ENCODE measurements at regions not wholly inside any gene's neighbourhood (a gene's known extent, or its start where the extent isn't known, plus 50 kb on each side); places are given as distances from the start of the nearest gene placed in this dataset.

- Histone ChIP-seq H3F3A (ENCODE audit: insufficient read depth, low read length, poor library complexity, severe bottlenecking) (no peaks in the 10 kb centered on the region), H4K20me1 (ENCODE audit: insufficient read depth) (no peaks in the 10 kb centered on the region), H3K36me3 (ENCODE audit: insufficient read depth, low read length) (no peaks in the 10 kb centered on the region), H3K9ac (ENCODE audit: low read length) (no peak overlapping the region), H3K9me2 (ENCODE audit: insufficient read depth, low read length) (no peaks in the 10 kb centered on the region), H3K4me2 (ENCODE audit: low read length) (no peak overlapping the region), H2AFZ (ENCODE audit: low read depth, low read length) (no peak overlapping the region), H3K4me3 (ENCODE audit: low read length) (no peak overlapping the region), H3K79me2 (replicated peaks; ENCODE audit: insufficient read depth, low read length) (no peaks in the 10 kb centered on the region), H3K27ac (ENCODE audit: low read length) (no peak overlapping the region), H3K27me3 (ENCODE audit: insufficient read depth, low read depth, low read length) (no peaks in the 10 kb centered on the region), H3K9me3 (ENCODE audit: low read length) (no peaks in the 10 kb centered on the region)
- TF ChIP-seq MXI1 (conservative IDR thresholded peaks at IDR 0.05; ENCODE audit: poor library complexity, severe bottlenecking) (no peak), TAF1 (IDR thresholded peaks at IDR 0.05; ENCODE audit: low read depth) (no peak), POLR2AphosphoS5 (IDR thresholded peaks at IDR 0.05) (no peak), EP300 (conservative IDR thresholded peaks at IDR 0.05; ENCODE audit: poor library complexity, severe bottlenecking) (no peak), RAD21 (conservative IDR thresholded peaks at IDR 0.05) (no peak), EZH2 (IDR thresholded peaks at IDR 0.05; ENCODE audit: borderline replicate concordance, insufficient read depth, low read length, poor library complexity, severe bottlenecking) (no peak), SMC3 (conservative IDR thresholded peaks at IDR 0.05; ENCODE audit: poor library complexity) (no peak)
- TF ChIP-seq, protein P1, sequence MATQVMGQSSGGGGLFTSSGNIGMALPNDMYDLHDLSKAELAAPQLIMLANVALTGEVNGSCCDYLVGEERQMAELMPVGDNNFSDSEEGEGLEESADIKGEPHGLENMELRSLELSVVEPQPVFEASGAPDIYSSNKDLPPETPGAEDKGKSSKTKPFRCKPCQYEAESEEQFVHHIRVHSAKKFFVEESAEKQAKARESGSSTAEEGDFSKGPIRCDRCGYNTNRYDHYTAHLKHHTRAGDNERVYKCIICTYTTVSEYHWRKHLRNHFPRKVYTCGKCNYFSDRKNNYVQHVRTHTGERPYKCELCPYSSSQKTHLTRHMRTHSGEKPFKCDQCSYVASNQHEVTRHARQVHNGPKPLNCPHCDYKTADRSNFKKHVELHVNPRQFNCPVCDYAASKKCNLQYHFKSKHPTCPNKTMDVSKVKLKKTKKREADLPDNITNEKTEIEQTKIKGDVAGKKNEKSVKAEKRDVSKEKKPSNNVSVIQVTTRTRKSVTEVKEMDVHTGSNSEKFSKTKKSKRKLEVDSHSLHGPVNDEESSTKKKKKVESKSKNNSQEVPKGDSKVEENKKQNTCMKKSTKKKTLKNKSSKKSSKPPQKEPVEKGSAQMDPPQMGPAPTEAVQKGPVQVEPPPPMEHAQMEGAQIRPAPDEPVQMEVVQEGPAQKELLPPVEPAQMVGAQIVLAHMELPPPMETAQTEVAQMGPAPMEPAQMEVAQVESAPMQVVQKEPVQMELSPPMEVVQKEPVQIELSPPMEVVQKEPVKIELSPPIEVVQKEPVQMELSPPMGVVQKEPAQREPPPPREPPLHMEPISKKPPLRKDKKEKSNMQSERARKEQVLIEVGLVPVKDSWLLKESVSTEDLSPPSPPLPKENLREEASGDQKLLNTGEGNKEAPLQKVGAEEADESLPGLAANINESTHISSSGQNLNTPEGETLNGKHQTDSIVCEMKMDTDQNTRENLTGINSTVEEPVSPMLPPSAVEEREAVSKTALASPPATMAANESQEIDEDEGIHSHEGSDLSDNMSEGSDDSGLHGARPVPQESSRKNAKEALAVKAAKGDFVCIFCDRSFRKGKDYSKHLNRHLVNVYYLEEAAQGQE (IDR thresholded peaks at IDR 0.05; ENCODE audit: borderline replicate concordance), result no peak
- TF ChIP-seq, protein P2, sequence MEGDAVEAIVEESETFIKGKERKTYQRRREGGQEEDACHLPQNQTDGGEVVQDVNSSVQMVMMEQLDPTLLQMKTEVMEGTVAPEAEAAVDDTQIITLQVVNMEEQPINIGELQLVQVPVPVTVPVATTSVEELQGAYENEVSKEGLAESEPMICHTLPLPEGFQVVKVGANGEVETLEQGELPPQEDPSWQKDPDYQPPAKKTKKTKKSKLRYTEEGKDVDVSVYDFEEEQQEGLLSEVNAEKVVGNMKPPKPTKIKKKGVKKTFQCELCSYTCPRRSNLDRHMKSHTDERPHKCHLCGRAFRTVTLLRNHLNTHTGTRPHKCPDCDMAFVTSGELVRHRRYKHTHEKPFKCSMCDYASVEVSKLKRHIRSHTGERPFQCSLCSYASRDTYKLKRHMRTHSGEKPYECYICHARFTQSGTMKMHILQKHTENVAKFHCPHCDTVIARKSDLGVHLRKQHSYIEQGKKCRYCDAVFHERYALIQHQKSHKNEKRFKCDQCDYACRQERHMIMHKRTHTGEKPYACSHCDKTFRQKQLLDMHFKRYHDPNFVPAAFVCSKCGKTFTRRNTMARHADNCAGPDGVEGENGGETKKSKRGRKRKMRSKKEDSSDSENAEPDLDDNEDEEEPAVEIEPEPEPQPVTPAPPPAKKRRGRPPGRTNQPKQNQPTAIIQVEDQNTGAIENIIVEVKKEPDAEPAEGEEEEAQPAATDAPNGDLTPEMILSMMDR (IDR thresholded peaks at IDR 0.05; ENCODE audit: poor library complexity, severe bottlenecking), result no peak
Measured at GRCh38 chr2:16079637-16080036, 139.3 kb downstream of the MYCN start.

DNA sequence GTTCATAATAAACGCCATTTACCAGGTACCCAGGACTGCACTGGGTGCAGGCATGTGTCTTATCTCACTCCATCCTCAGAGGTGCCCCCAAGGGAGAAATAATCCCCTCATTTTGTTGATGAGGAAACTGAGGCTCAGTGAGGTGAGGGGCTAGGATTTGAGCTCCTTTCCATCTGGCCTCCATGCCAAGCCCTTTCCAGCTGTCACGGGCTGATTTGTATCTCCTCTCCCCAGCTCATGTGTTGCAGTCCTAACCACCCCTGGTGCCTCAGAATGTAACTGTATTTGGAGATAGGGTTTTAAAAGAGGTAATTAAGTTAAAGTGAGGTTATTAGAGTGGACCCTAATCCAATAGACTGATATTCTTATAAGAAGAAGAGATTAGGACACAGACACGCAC is 137.3 kb downstream of the MYCN start:
- Histone ChIP-seq H3K36me3 (ENCODE audit: insufficient read depth, low read length) (no peaks in the 10 kb centered on the region), H3K9me2 (ENCODE audit: insufficient read depth, low read length) (no peaks in the 10 kb centered on the region), H3K79me2 (replicated peaks; ENCODE audit: insufficient read depth, low read length) (no peaks in the 10 kb centered on the region), H3K9ac (ENCODE audit: low read length) (no peak overlapping the region), H3K4me2 (ENCODE audit: low read length) (no peak overlapping the region), H3K27ac (ENCODE audit: low read length) (no peak overlapping the region), H3K9me3 (ENCODE audit: low read length) (no peaks in the 10 kb centered on the region), H2AFZ (ENCODE audit: low read depth, low read length) (no peak overlapping the region), H4K20me1 (ENCODE audit: insufficient read depth) (no peaks in the 10 kb centered on the region), H3K4me3 (ENCODE audit: low read length) (no peak overlapping the region), H3F3A (ENCODE audit: insufficient read depth, low read length, poor library complexity, severe bottlenecking) (no peaks in the 10 kb centered on the region), H3K27me3 (ENCODE audit: insufficient read depth, low read depth, low read length) (no peaks in the 10 kb centered on the region)
- TF ChIP-seq, protein P1 (IDR thresholded peaks at IDR 0.05; ENCODE audit: borderline replicate concordance), result no peak
- TF ChIP-seq, protein P2 (IDR thresholded peaks at IDR 0.05; ENCODE audit: poor library complexity, severe bottlenecking), result no peak
- TF ChIP-seq EP300 (conservative IDR thresholded peaks at IDR 0.05; ENCODE audit: poor library complexity, severe bottlenecking) (no peak), SMC3 (conservative IDR thresholded peaks at IDR 0.05; ENCODE audit: poor library complexity) (no peak), POLR2AphosphoS5 (IDR thresholded peaks at IDR 0.05) (no peak), RAD21 (conservative IDR thresholded peaks at IDR 0.05) (no peak), MXI1 (conservative IDR thresholded peaks at IDR 0.05; ENCODE audit: poor library complexity, severe bottlenecking) (no peak), EZH2 (IDR thresholded peaks at IDR 0.05; ENCODE audit: borderline replicate concordance, insufficient read depth, low read length, poor library complexity, severe bottlenecking) (no peak), TAF1 (IDR thresholded peaks at IDR 0.05; ENCODE audit: low read depth) (no peak)
